NCI-H2227 (cell line): ENCODE measurements at regions not wholly inside any gene's neighbourhood (a gene's known extent, or its start where the extent isn't known, plus 50 kb on each side); places are given as distances from the start of the nearest gene placed in this dataset.
A peak's percentile ranks its signal among the peaks of the same experiment; 100 is the strongest.

Experiments used
- DNase-seq: peaks from one replicate; lab custom pipeline; 2025; ENCODE audit not compliant: unreplicated experiment; lab: John Stamatoyannopoulos, UW

- no peak for DNase-seq
These were observed 198.0 kb upstream of the NCKAP5 start for GRCh38 chr2:133766164-133766832.

- no peak for DNase-seq
These were observed 200.0 kb upstream of the NCKAP5 start for GRCh38 chr2:133768256-133768655.

GRCh38 chr2:133768658-133769435, 200.6 kb upstream of the NCKAP5 start:
- DNase-seq = no peak

- no peak for DNase-seq
These were observed 205.8 kb upstream of the NCKAP5 start for GRCh38 chr2:133773854-133774653.

GRCh38 chr2:133774654-133775015, 206.4 kb upstream of the NCKAP5 start:
- no peak for DNase-seq

- no peak for DNase-seq
These were observed 208.8 kb upstream of the NCKAP5 start for GRCh38 chr2:133776936-133777573.

GRCh38 chr2:133777574-133777960, 209.3 kb upstream of the NCKAP5 start:
- DNase-seq = no peak

- peak; percentile 87 for DNase-seq
These were observed 212.1 kb upstream of the NCKAP5 start for GRCh38 chr2:133780099-133780996.

- no peak for DNase-seq
These were observed 212.8 kb upstream of the NCKAP5 start for GRCh38 chr2:133780997-133781513.

GRCh38 chr2:133787207-133787606, 218.9 kb upstream of the NCKAP5 start:
- no peak for DNase-seq

- no peak for DNase-seq
These were observed 219.4 kb upstream of the NCKAP5 start for GRCh38 chr2:133787651-133788050.

- DNase-seq = no peak
These were observed 220.1 kb upstream of the NCKAP5 start for GRCh38 chr2:133788386-133788785.

GRCh38 chr2:133789743-133790142, 221.5 kb upstream of the NCKAP5 start:
- no peak for DNase-seq

- DNase-seq = peak; percentile 53
These were observed 222.4 kb upstream of the NCKAP5 start for GRCh38 chr2:133790711-133791110.

GRCh38 chr2:133791191-133791590, 222.9 kb upstream of the NCKAP5 start:
- no peak for DNase-seq

GRCh38 chr2:133792223-133792622, 224.0 kb upstream of the NCKAP5 start:
- DNase-seq = no peak

- no peak for DNase-seq
These were observed 225.9 kb upstream of the NCKAP5 start for GRCh38 chr2:133794114-133794513.

GRCh38 chr2:133801946-133802345, 233.7 kb upstream of the NCKAP5 start:
- DNase-seq = no peak

- peak; percentile 37 for DNase-seq
These were observed 234.3 kb upstream of the NCKAP5 start for GRCh38 chr2:133802409-133803039.

GRCh38 chr2:133806564-133806963, 238.3 kb upstream of the NCKAP5 start:
- DNase-seq = no peak
